BLaER1 treated with 17β-estradiol and CSF1 and Interleukin-3, amounts not matched to agents 10 nM and 100 nM (cell line): ENCODE measurements at regions not wholly inside any gene's neighbourhood (a gene's known extent, or its start where the extent isn't known, plus 50 kb on each side); places are given as distances from the start of the nearest gene placed in this dataset.
A peak's percentile ranks its signal among the peaks of the same experiment; 100 is the strongest.

ENCODE experiments used
- H3K27ac ChIP-seq, 11 experiments: shearing (Covaris generic); formaldehyde crosslinking; 2 replicates each; pipeline ENCODE4 v1.8.1; 2022
- H3K27me3 ChIP-seq, 11 experiments: shearing (Covaris generic); formaldehyde crosslinking; 2 replicates each; pipeline ENCODE4 v1.8.1; 2022
- H3K36me3 ChIP-seq, 11 experiments: shearing (Covaris generic); formaldehyde crosslinking; 2 replicates each; pipeline ENCODE4 v1.8.1; 2022
- H3K4me1 ChIP-seq, 10 experiments: shearing (Covaris generic); formaldehyde crosslinking; 2 replicates each; pipeline ENCODE4 v1.8.1; 2022
- H3K4me2 ChIP-seq, 11 experiments: shearing (Covaris generic); formaldehyde crosslinking; 2 replicates each; pipeline ENCODE4 v1.8.1; 2022
- H3K4me3 ChIP-seq, 10 experiments: shearing (Covaris generic); formaldehyde crosslinking; 2 replicates each; pipeline ENCODE4 v1.8.1; 2022
- H3K9ac ChIP-seq, 11 experiments: shearing (Covaris generic); formaldehyde crosslinking; 2 replicates each; pipeline ENCODE4 v1.8.1; 2022
- H3K9me3 ChIP-seq, 11 experiments: shearing (Covaris generic); formaldehyde crosslinking; replicated peaks in 1 of 11; 2 replicates each; pipeline ENCODE4 v1.8.1; 2022
- H4K20me1 ChIP-seq, 11 experiments: shearing (Covaris generic); formaldehyde crosslinking; 2 replicates each; pipeline ENCODE4 v1.8.1; 2022
- Cebpa-rat ChIP-seq, 11 experiments: shearing (Covaris generic); IDR thresholded peaks; 2 replicates each; pipeline ENCODE4 v1.8.1; 2022

- H3K4me1 ChIP-seq: peaks cover 0 to 5% (median 0%) of the 10 kb centered on the region in 10 experiments; a peak in 1 of 20 replicates
- no peaks in the 10 kb centered on the region for H4K20me1 ChIP-seq
Measured at GRCh38 chr17:51528111-51528510, 267.8 kb downstream of the UTP18 start.

GRCh38 chr17:51533219-51533618, 272.9 kb downstream of the UTP18 start:
- no peak for TF ChIP-seq Cebpa-rat (IDR thresholded peaks at IDR 0.05)
- Histone ChIP-seq H3K9me3 (no peaks in the 10 kb centered on the region; a peak in 3 of 22 replicates), H3K27me3 (no peaks in the 10 kb centered on the region), H3K9ac (no peak overlapping the region), H3K4me2 (no peak overlapping the region), H3K36me3 (no peaks in the 10 kb centered on the region), H4K20me1 (no peaks in the 10 kb centered on the region), H3K27ac (no peak overlapping the region), H3K4me1 (peaks cover 0 to 11% (median 0%) of the 10 kb centered on the region in 10 experiments; a peak in 4 of 20 replicates), H3K4me3 (no peak overlapping the region)

More at GRCh38 chr17:51528111-51528510, 267.8 kb downstream of the UTP18 start:
- H3K4me3 ChIP-seq: no peak overlapping the region
- H3K36me3 ChIP-seq: no peaks in the 10 kb centered on the region
- no peak overlapping the region for H3K27ac ChIP-seq
- 0 out of 22 replicates have a peak overlapping the region, but pooled peaks of 2 of the 11 experiments have one; percentile 6 to 9 for H3K4me2 ChIP-seq
- no peak overlapping the region for H3K9ac ChIP-seq
- H3K27me3 ChIP-seq: no peaks in the 10 kb centered on the region
- no peak for TF ChIP-seq Cebpa-rat (IDR thresholded peaks at IDR 0.05)
- H3K9me3 ChIP-seq: peaks cover 0 to 8% (median 0%) of the 10 kb centered on the region in 11 experiments; a peak in 3 of 22 replicates

- H3K4me2 ChIP-seq: no peak overlapping the region
- no peaks in the 10 kb centered on the region for H4K20me1 ChIP-seq
- peaks cover 0 to 11% (median 0%) of the 10 kb centered on the region in 10 experiments; a peak in 3 of 20 replicates for H3K4me1 ChIP-seq
- H3K4me3 ChIP-seq: no peak overlapping the region
- no peak overlapping the region for H3K9ac ChIP-seq
- H3K27ac ChIP-seq: no peak overlapping the region
- no peaks in the 10 kb centered on the region for H3K36me3 ChIP-seq
- no peaks in the 10 kb centered on the region for H3K27me3 ChIP-seq
- no peak for TF ChIP-seq Cebpa-rat (IDR thresholded peaks at IDR 0.05)
- peaks cover 0 to 6% (median 4%) of the 10 kb centered on the region in 11 experiments; a peak in 5 of 22 replicates for H3K9me3 ChIP-seq
Measured at GRCh38 chr17:51533821-51534220, 273.5 kb downstream of the UTP18 start.

GRCh38 chr17:51536627-51537026, 276.3 kb downstream of the UTP18 start:
- no peaks in the 10 kb centered on the region for H3K36me3 ChIP-seq
- no peak overlapping the region for H3K4me2 ChIP-seq

GRCh38 chr17:51537996-51538550, 277.7 kb downstream of the UTP18 start:
- Histone ChIP-seq H3K9me3 (peaks cover 0 to 12% (median 4%) of the 10 kb centered on the region in 11 experiments; a peak in 5 of 22 replicates), H3K36me3 (no peaks in the 10 kb centered on the region), H3K9ac (no peak overlapping the region), H3K4me2 (no peak overlapping the region), H3K27ac (no peak overlapping the region), H3K27me3 (no peaks in the 10 kb centered on the region), H3K4me3 (no peak overlapping the region), H3K4me1 (peaks cover 5 to 10% (median 6%) of the 10 kb centered on the region in 10 experiments; a peak in 12 of 20 replicates), H4K20me1 (no peaks in the 10 kb centered on the region)
- no peak for TF ChIP-seq Cebpa-rat (IDR thresholded peaks at IDR 0.05)

More at GRCh38 chr17:51536627-51537026, 276.3 kb downstream of the UTP18 start:
- Histone ChIP-seq H3K4me3 (no peak overlapping the region), H3K27me3 (no peaks in the 10 kb centered on the region), H3K9me3 (peaks cover 0 to 12% (median 4%) of the 10 kb centered on the region in 11 experiments; a peak in 5 of 22 replicates), H3K9ac (no peak overlapping the region), H3K27ac (no peak overlapping the region), H3K4me1 (peaks cover 5 to 10% (median 6%) of the 10 kb centered on the region in 10 experiments; a peak in 12 of 20 replicates), H4K20me1 (no peaks in the 10 kb centered on the region)
- no peak for TF ChIP-seq Cebpa-rat (IDR thresholded peaks at IDR 0.05)

- Histone ChIP-seq H3K9ac (no peak overlapping the region), H3K9me3 (peaks cover 0 to 12% (median 4%) of the 10 kb centered on the region in 11 experiments; a peak in 5 of 22 replicates), H3K4me2 (peak overlapping the region in 3 of 11 experiments; percentile 23 to 45 (median 24); a peak in 5 of 22 replicates), H3K4me3 (no peak overlapping the region), H3K36me3 (no peaks in the 10 kb centered on the region), H3K4me1 (peaks cover 5 to 17% (median 12%) of the 10 kb centered on the region in 10 experiments; a peak in 13 of 20 replicates), H3K27me3 (no peaks in the 10 kb centered on the region), H4K20me1 (no peaks in the 10 kb centered on the region), H3K27ac (no peak overlapping the region)
- no peak for TF ChIP-seq Cebpa-rat (IDR thresholded peaks at IDR 0.05)
Measured at GRCh38 chr17:51540151-51540550, 279.8 kb downstream of the UTP18 start.

GRCh38 chr17:51541215-51541614, 280.9 kb downstream of the UTP18 start:
- Histone ChIP-seq H3K4me3 (no peak overlapping the region), H3K27me3 (no peaks in the 10 kb centered on the region), H3K4me1 (peaks cover 8 to 27% (median 21%) of the 10 kb centered on the region in 10 experiments), H4K20me1 (no peaks in the 10 kb centered on the region), H3K9ac (no peak overlapping the region), H3K27ac (no peak overlapping the region), H3K36me3 (no peaks in the 10 kb centered on the region), H3K9me3 (peaks cover 0 to 12% (median 4%) of the 10 kb centered on the region in 11 experiments; a peak in 5 of 22 replicates), H3K4me2 (no peak overlapping the region)
- no peak for TF ChIP-seq Cebpa-rat (IDR thresholded peaks at IDR 0.05)

GRCh38 chr17:51546114-51546513, 285.8 kb downstream of the UTP18 start:
- Histone ChIP-seq H3K4me3 (no peak overlapping the region; a peak in 1 of 20 replicates), H3K4me2 (peak overlapping the region; percentile 47 to 77 (median 66)), H4K20me1 (no peaks in the 10 kb centered on the region), H3K36me3 (no peaks in the 10 kb centered on the region), H3K9me3 (peaks cover 0 to 7% (median 0%) of the 10 kb centered on the region in 11 experiments; a peak in 3 of 22 replicates), H3K27me3 (no peaks in the 10 kb centered on the region), H3K27ac (peak overlapping the region in 2 of 11 experiments; percentile 19 to 27; a peak in 2 of 22 replicates), H3K9ac (no peak overlapping the region), H3K4me1 (peaks cover 9 to 36% (median 23%) of the 10 kb centered on the region in 10 experiments)
- TF ChIP-seq Cebpa-rat (IDR thresholded peaks at IDR 0.05): peak in 4 of 11 experiments; percentile 17 to 68 (median 30); a peak in 4 of 22 replicates

- Histone ChIP-seq H3K36me3 (no peaks in the 10 kb centered on the region), H3K4me3 (no peak overlapping the region), H3K9ac (no peak overlapping the region), H3K9me3 (peaks cover 0 to 7% (median 0%) of the 10 kb centered on the region in 11 experiments; a peak in 3 of 22 replicates), H3K27ac (no peak overlapping the region), H3K4me2 (no peak overlapping the region), H3K4me1 (peaks cover 9 to 36% (median 23%) of the 10 kb centered on the region in 10 experiments), H4K20me1 (no peaks in the 10 kb centered on the region), H3K27me3 (no peaks in the 10 kb centered on the region)
- no peak for TF ChIP-seq Cebpa-rat (IDR thresholded peaks at IDR 0.05)
Measured at GRCh38 chr17:51548125-51548524, 287.8 kb downstream of the UTP18 start.
